WTC11 (cell line): ENCODE measurements at regions not wholly inside any gene's neighbourhood (a gene's known extent, or its start where the extent isn't known, plus 50 kb on each side); places are given as distances from the start of the nearest gene placed in this dataset.

Experiments
- ATAC-seq: fragments of 200-7000 bp; cut with Tn5 transposase; 2 replicates; pipeline ENCODE4 v1.10.0; 2021; ENCODE audit warnings: mild to moderate bottlenecking, moderate library complexity
- CTCF ChIA-PET: fragments of 300-600 bp; sonication (Branson Sonifier 250); formaldehyde crosslinking; loops from one replicate; lab custom pipeline; 2021; ENCODE audit warnings: antibody characterized with exemption; lab: Charles Lee
- POLR2A ChIA-PET: fragments of 350-600 bp; sonication (Branson Sonifier 250); formaldehyde crosslinking; loops from one replicate; lab custom pipeline; 2021; ENCODE audit warnings: antibody characterized with exemption; lab: Charles Lee
- DNase-seq: peaks from one replicate; pipeline ENCODE4 v3.0.0; 2021; ENCODE audit warnings: low spot score
- H3K27ac Mint-ChIP-seq: 2 replicates; pipeline ENCODE4 v1.8.0; 2021; ENCODE audit warnings: mixed read lengths
- H3K27me3 Mint-ChIP-seq: 2 replicates; pipeline ENCODE4 v1.8.0; 2021; ENCODE audit warnings: low read depth, mild to moderate bottlenecking, moderate library complexity, mixed read lengths
- H3K36me3 Mint-ChIP-seq: 2 replicates; pipeline ENCODE4 v1.8.0; 2021; ENCODE audit warnings: mixed read lengths
- H3K4me1 Mint-ChIP-seq: 2 replicates; pipeline ENCODE4 v1.8.0; 2022; ENCODE audit warnings: mixed read lengths
- H3K4me3 Mint-ChIP-seq: 2 replicates; pipeline ENCODE4 v1.8.0; 2021; ENCODE audit warnings: mild to moderate bottlenecking, moderate library complexity, mixed read lengths
- H3K9me3 Mint-ChIP-seq: 2 replicates; pipeline ENCODE4 v1.8.0; 2021; ENCODE audit warnings: mixed read lengths
- CREM ChIP-seq: sonication (generic); formaldehyde crosslinking; IDR thresholded peaks from 2 replicates; pipeline ENCODE4 v1.8.1; 2022; ENCODE audit warnings: mild to moderate bottlenecking, missing genetic modification reagents, moderate library complexity
- ESRRA ChIP-seq: sonication (generic); formaldehyde crosslinking; IDR thresholded peaks from 2 replicates; pipeline ENCODE4 v1.8.1; 2022; ENCODE audit warnings: mild to moderate bottlenecking, missing genetic modification reagents, borderline replicate concordance
- GRHL2 ChIP-seq: fragments of 250-450 bp; sonication (Bioruptor Pico); IDR thresholded peaks from 2 replicates; pipeline ENCODE4 v1.8.0; 2022; ENCODE audit warnings: mild to moderate bottlenecking, moderate library complexity; ENCODE audit not compliant: insufficient replicate concordance, severe bottlenecking
- NFATC4 ChIP-seq: fragments of 250-450 bp; sonication (Bioruptor Pico); IDR thresholded peaks from 2 replicates; pipeline ENCODE4 v1.9.0; 2021; ENCODE audit warnings: mild to moderate bottlenecking
- NFE2L1 ChIP-seq: sonication (generic); formaldehyde crosslinking; IDR thresholded peaks from 2 replicates; pipeline ENCODE4 v1.8.1; 2023; ENCODE audit warnings: missing genetic modification reagents
- NR1H2 ChIP-seq: sonication (generic); formaldehyde crosslinking; IDR thresholded peaks from 2 replicates; pipeline ENCODE4 v1.9.0; 2021; ENCODE audit warnings: mild to moderate bottlenecking, moderate library complexity, missing genetic modification reagents
- PRRX2 ChIP-seq: fragments of 250-450 bp; sonication (Bioruptor Pico); IDR thresholded peaks from 2 replicates; pipeline ENCODE4 v1.8.0; 2021; ENCODE audit warnings: mild to moderate bottlenecking
- RELA ChIP-seq: sonication (generic); formaldehyde crosslinking; IDR thresholded peaks from 2 replicates; pipeline ENCODE4 v1.8.1; 2022; ENCODE audit warnings: missing genetic modification reagents, mild to moderate bottlenecking, borderline replicate concordance
- SMAD4 ChIP-seq: sonication (generic); formaldehyde crosslinking; IDR thresholded peaks from 2 replicates; pipeline ENCODE4 v1.8.0; 2022; ENCODE audit warnings: mild to moderate bottlenecking, missing genetic modification reagents
- TP53 ChIP-seq: sonication (generic); formaldehyde crosslinking; IDR thresholded peaks from 2 replicates; pipeline ENCODE4 v1.8.1; 2023; ENCODE audit warnings: mild to moderate bottlenecking, missing genetic modification reagents
- ZNF219 ChIP-seq: sonication (generic); formaldehyde crosslinking; IDR thresholded peaks from 2 replicates; pipeline ENCODE4 v1.8.0; 2023; ENCODE audit warnings: missing genetic modification reagents, mild to moderate bottlenecking, borderline replicate concordance
- ZNF423 ChIP-seq: fragments of 250-450 bp; sonication (Bioruptor Pico); IDR thresholded peaks from 2 replicates; pipeline ENCODE4 v2.1.2; 2022; ENCODE audit warnings: mild to moderate bottlenecking, moderate library complexity
- ZNF671 ChIP-seq: fragments of 250-450 bp; sonication (Bioruptor Pico); IDR thresholded peaks from 2 replicates; pipeline ENCODE4 v1.8.0; 2021; ENCODE audit warnings: mild to moderate bottlenecking
- TF ChIP-seq, protein P1 (sequence below): sonication (generic); formaldehyde crosslinking; conservative IDR thresholded peaks from 2 replicates; pipeline ENCODE4 v1.8.1; 2022; ENCODE audit warnings: mild to moderate bottlenecking, missing genetic modification reagents
- TF ChIP-seq, protein P2 (sequence below): sonication (generic); formaldehyde crosslinking; IDR thresholded peaks from 2 replicates; pipeline ENCODE4 v1.8.0; 2023; ENCODE audit warnings: mild to moderate bottlenecking, missing genetic modification reagents
- TF ChIP-seq, protein P3 (sequence below): sonication (generic); formaldehyde crosslinking; IDR thresholded peaks from 2 replicates; pipeline ENCODE4 v1.8.1; 2023; ENCODE audit warnings: mild to moderate bottlenecking, moderate library complexity, missing genetic modification reagents
- TF ChIP-seq, protein P4 (sequence below): fragments of 250-450 bp; sonication (Bioruptor Pico); conservative IDR thresholded peaks from 2 replicates; pipeline ENCODE4 v1.9.0; 2021; ENCODE audit warnings: mild to moderate bottlenecking
- TF ChIP-seq, protein P5 (sequence below): fragments of 250-450 bp; sonication (Bioruptor Pico); IDR thresholded peaks from 2 replicates; pipeline ENCODE4 v1.9.0; 2021; ENCODE audit warnings: mild to moderate bottlenecking, borderline replicate concordance
- TF ChIP-seq, protein P6 (sequence below): fragments of 200-600 bp; IDR thresholded peaks from 2 replicates; pipeline ENCODE4 v1.8.0; 2022; ENCODE audit warnings: antibody characterized with exemption
- TF ChIP-seq, protein P7 (sequence below): sonication (generic); formaldehyde crosslinking; IDR thresholded peaks from 2 replicates; pipeline ENCODE4 v1.8.0; 2022; ENCODE audit warnings: mild to moderate bottlenecking, missing genetic modification reagents

DNA sequence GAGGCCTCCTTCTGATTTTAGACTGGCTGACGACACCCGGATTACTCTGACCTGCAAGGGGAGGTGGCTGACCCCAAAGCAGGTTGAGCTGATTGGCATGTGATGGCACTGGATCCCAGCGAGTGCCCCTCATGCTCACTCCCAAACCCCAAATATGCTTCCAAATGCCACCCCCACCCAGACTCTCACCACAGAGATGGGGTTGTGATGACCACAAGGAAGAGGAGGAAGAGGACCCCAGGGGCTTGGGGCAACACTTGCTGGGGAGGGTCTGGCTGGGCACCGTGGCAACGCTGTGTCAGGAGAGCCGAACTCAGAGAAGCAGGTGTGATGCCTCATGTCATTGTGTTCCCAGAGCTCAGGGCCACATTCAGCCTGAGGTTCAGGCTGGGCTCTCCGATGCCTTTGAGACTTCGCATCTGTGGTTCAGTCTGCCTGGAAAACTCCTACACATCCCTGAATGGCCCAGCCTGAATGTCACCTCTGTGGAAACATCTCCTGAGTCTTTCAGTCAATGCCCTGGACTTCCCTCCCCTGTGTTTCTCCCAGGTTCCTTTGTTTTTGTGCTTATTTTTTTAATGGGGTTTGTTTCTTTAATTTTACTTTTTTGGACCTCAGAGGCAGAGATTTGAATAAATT, 169.1 kb upstream of the PMEPA1 start (continued):
- TF ChIP-seq, protein P1, sequence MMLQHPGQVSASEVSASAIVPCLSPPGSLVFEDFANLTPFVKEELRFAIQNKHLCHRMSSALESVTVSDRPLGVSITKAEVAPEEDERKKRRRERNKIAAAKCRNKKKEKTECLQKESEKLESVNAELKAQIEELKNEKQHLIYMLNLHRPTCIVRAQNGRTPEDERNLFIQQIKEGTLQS, result no peak

DNA sequence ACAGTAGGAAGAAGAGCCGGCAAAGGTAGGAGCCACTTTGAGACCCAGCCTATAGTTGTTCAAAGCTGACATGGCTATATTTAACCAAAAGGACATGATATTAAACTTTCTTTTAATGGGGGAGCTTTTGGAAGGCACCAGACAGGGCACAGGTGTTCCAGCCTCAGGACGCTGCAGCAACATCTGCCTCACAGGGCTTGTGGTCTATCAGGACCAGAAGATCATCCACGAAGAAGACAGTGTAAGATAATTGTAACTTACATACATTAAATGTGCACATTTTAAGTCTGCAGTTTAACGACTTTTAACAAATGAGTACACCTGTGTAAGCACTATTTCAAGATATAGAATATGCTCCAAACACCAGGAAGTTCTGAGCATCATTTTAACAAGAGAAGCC, 168.2 kb upstream of the PMEPA1 start:
- Mint-ChIP-seq H3K9me3 (no peaks in the 10 kb centered on the region), H3K4me1 (peaks cover 15% of the 10 kb centered on the region), H3K4me3 (no peak overlapping the region), H3K36me3 (no peaks in the 10 kb centered on the region), H3K27me3 (peaks cover 5% of the 10 kb centered on the region; the same call in 1 of the 2 replicates), H3K27ac (no peak overlapping the region)
- TF ChIP-seq ZNF219 (CRISPR knock-in tag), result no peak
- TF ChIP-seq TP53 (CRISPR knock-in tag), result no peak
- no peak for TF ChIP-seq NR1H2 (CRISPR knock-in tag)
- TF ChIP-seq, protein P2, sequence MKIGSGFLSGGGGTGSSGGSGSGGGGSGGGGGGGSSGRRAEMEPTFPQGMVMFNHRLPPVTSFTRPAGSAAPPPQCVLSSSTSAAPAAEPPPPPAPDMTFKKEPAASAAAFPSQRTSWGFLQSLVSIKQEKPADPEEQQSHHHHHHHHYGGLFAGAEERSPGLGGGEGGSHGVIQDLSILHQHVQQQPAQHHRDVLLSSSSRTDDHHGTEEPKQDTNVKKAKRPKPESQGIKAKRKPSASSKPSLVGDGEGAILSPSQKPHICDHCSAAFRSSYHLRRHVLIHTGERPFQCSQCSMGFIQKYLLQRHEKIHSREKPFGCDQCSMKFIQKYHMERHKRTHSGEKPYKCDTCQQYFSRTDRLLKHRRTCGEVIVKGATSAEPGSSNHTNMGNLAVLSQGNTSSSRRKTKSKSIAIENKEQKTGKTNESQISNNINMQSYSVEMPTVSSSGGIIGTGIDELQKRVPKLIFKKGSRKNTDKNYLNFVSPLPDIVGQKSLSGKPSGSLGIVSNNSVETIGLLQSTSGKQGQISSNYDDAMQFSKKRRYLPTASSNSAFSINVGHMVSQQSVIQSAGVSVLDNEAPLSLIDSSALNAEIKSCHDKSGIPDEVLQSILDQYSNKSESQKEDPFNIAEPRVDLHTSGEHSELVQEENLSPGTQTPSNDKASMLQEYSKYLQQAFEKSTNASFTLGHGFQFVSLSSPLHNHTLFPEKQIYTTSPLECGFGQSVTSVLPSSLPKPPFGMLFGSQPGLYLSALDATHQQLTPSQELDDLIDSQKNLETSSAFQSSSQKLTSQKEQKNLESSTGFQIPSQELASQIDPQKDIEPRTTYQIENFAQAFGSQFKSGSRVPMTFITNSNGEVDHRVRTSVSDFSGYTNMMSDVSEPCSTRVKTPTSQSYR (CRISPR knock-in tag), result no peak
- TF ChIP-seq ESRRA (CRISPR knock-in tag), result no peak
- TF ChIP-seq GRHL2 (CRISPR knock-in tag), result no peak
- TF ChIP-seq, protein P3, sequence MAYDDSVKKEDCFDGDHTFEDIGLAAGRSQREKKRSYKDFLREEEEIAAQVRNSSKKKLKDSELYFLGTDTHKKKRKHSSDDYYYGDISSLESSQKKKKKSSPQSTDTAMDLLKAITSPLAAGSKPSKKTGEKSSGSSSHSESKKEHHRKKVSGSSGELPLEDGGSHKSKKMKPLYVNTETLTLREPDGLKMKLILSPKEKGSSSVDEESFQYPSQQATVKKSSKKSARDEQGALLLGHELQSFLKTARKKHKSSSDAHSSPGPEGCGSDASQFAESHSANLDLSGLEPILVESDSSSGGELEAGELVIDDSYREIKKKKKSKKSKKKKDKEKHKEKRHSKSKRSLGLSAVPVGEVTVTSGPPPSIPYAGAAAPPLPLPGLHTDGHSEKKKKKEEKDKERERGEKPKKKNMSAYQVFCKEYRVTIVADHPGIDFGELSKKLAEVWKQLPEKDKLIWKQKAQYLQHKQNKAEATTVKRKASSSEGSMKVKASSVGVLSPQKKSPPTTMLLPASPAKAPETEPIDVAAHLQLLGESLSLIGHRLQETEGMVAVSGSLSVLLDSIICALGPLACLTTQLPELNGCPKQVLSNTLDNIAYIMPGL (CRISPR knock-in tag), result no peak
- TF ChIP-seq, protein P4, sequence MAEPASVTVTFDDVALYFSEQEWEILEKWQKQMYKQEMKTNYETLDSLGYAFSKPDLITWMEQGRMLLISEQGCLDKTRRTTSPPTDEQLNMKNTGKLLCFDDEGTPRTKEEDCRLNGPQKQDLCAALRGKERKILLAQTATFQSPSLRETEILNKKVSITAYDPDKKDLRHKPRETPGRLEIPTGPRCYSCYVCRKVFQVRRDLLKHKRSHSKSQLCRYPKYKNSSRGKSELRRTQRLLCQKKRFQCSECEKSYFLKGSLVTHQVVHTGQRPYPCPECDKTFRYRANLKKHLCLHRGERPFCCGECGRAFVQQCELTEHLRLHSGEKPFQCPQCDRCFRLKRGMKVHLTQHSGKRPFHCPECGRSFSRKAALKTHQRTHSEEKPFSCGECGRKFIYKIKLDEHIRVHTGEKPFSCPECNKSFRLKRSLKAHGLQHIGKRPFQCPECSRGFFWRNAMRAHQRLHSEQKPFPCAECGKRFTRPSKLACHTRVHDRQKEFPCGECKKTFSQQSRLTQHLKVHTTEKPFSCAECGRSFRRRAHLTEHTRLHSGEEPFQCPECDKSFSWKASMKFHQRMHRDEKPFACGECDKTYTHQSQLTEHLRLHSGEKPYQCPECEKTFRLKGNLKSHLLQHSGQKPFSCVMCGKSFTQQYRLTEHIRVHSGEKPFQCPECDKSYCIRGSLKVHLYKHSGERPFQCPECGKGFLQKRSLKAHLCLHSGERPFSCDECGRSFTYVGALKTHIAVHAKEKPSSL (CRISPR knock-in tag), result no peak
- TF ChIP-seq, protein P5, sequence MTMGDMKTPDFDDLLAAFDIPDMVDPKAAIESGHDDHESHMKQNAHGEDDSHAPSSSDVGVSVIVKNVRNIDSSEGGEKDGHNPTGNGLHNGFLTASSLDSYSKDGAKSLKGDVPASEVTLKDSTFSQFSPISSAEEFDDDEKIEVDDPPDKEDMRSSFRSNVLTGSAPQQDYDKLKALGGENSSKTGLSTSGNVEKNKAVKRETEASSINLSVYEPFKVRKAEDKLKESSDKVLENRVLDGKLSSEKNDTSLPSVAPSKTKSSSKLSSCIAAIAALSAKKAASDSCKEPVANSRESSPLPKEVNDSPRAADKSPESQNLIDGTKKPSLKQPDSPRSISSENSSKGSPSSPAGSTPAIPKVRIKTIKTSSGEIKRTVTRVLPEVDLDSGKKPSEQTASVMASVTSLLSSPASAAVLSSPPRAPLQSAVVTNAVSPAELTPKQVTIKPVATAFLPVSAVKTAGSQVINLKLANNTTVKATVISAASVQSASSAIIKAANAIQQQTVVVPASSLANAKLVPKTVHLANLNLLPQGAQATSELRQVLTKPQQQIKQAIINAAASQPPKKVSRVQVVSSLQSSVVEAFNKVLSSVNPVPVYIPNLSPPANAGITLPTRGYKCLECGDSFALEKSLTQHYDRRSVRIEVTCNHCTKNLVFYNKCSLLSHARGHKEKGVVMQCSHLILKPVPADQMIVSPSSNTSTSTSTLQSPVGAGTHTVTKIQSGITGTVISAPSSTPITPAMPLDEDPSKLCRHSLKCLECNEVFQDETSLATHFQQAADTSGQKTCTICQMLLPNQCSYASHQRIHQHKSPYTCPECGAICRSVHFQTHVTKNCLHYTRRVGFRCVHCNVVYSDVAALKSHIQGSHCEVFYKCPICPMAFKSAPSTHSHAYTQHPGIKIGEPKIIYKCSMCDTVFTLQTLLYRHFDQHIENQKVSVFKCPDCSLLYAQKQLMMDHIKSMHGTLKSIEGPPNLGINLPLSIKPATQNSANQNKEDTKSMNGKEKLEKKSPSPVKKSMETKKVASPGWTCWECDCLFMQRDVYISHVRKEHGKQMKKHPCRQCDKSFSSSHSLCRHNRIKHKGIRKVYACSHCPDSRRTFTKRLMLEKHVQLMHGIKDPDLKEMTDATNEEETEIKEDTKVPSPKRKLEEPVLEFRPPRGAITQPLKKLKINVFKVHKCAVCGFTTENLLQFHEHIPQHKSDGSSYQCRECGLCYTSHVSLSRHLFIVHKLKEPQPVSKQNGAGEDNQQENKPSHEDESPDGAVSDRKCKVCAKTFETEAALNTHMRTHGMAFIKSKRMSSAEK (CRISPR knock-in tag), result no peak
- TF ChIP-seq, protein P6, sequence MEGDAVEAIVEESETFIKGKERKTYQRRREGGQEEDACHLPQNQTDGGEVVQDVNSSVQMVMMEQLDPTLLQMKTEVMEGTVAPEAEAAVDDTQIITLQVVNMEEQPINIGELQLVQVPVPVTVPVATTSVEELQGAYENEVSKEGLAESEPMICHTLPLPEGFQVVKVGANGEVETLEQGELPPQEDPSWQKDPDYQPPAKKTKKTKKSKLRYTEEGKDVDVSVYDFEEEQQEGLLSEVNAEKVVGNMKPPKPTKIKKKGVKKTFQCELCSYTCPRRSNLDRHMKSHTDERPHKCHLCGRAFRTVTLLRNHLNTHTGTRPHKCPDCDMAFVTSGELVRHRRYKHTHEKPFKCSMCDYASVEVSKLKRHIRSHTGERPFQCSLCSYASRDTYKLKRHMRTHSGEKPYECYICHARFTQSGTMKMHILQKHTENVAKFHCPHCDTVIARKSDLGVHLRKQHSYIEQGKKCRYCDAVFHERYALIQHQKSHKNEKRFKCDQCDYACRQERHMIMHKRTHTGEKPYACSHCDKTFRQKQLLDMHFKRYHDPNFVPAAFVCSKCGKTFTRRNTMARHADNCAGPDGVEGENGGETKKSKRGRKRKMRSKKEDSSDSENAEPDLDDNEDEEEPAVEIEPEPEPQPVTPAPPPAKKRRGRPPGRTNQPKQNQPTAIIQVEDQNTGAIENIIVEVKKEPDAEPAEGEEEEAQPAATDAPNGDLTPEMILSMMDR, result no peak
- TF ChIP-seq CREM (CRISPR knock-in tag), result no peak
- no peak for TF ChIP-seq RELA
- TF ChIP-seq, protein P1, result no peak
- TF ChIP-seq ZNF671 (CRISPR knock-in tag), result no peak
- TF ChIP-seq PRRX2, result no peak
- TF ChIP-seq, protein P7, sequence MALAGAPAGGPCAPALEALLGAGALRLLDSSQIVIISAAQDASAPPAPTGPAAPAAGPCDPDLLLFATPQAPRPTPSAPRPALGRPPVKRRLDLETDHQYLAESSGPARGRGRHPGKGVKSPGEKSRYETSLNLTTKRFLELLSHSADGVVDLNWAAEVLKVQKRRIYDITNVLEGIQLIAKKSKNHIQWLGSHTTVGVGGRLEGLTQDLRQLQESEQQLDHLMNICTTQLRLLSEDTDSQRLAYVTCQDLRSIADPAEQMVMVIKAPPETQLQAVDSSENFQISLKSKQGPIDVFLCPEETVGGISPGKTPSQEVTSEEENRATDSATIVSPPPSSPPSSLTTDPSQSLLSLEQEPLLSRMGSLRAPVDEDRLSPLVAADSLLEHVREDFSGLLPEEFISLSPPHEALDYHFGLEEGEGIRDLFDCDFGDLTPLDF, result no peak
- no peak for TF ChIP-seq SMAD4 (CRISPR knock-in tag)
- TF ChIP-seq ZNF423, result no peak
- no peak for TF ChIP-seq NFATC4
- no peak for TF ChIP-seq NFE2L1 (CRISPR knock-in tag)
- ChIA-PET POLR2A (no interaction called here), CTCF (no interaction called here)
- DNase-seq (no peak), ATAC-seq (no peak)
